ENCODE measurements at regions not wholly inside any gene's neighbourhood (a gene's known extent, or its start where the extent isn't known, plus 50 kb on each side); places are given as distances from the start of the nearest gene placed in this dataset.

DNA sequence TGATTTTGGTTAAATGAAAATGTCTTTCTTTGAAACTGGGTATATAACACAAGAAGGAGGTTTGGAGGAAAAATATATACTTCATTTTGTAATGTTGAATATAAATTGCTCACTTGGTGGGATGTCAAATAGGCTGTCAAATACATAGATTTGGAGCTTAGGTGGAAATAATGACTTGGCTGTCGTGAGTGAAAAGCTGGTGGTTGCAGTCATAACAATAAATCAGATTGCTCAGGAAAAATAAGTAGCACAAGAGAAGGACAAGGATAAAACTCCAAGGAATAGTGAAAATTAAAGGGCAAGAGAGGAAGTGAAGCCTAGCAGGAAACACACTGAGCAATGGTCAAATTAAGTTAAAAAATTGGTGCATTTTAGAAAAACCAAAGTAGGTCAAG is 253.0 kb upstream of the ANKRD50 start:
- TF ChIP-seq ZNF70 (CRISPR knock-in tag; IDR thresholded peaks at IDR 0.05) = no peak
- TF ChIP-seq ZNF565 (CRISPR knock-in tag; conservative IDR thresholded peaks at IDR 0.05; ENCODE audit: low read depth) = no peak
- TF ChIP-seq TCF4 (CRISPR knock-in tag; IDR thresholded peaks at IDR 0.05; ENCODE audit: borderline replicate concordance) = no peak
- no peak for TF ChIP-seq POU6F1 (CRISPR knock-in tag; IDR thresholded peaks at IDR 0.05; ENCODE audit: borderline replicate concordance, low read depth)
- TF ChIP-seq BACH2 (CRISPR knock-in tag; IDR thresholded peaks at IDR 0.05; ENCODE audit: borderline replicate concordance) = no peak
- TF ChIP-seq ZFP3 (CRISPR knock-in tag; IDR thresholded peaks at IDR 0.05) = no peak
- TF ChIP-seq, protein P1, sequence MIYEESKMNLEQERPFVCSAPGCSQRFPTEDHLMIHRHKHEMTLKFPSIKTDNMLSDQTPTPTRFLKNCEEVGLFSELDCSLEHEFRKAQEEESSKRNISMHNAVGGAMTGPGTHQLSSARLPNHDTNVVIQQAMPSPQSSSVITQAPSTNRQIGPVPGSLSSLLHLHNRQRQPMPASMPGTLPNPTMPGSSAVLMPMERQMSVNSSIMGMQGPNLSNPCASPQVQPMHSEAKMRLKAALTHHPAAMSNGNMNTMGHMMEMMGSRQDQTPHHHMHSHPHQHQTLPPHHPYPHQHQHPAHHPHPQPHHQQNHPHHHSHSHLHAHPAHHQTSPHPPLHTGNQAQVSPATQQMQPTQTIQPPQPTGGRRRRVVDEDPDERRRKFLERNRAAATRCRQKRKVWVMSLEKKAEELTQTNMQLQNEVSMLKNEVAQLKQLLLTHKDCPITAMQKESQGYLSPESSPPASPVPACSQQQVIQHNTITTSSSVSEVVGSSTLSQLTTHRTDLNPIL (CRISPR knock-in tag; IDR thresholded peaks at IDR 0.05; ENCODE audit: low read depth) = no peak
- no peak for TF ChIP-seq TOX (CRISPR knock-in tag; IDR thresholded peaks at IDR 0.05; ENCODE audit: borderline replicate concordance)
- TF ChIP-seq ISL1 (CRISPR knock-in tag; IDR thresholded peaks at IDR 0.05) = no peak
- no peak for TF ChIP-seq CSDC2 (CRISPR knock-in tag; IDR thresholded peaks at IDR 0.05)
- TF ChIP-seq ESRRG (CRISPR knock-in tag; IDR thresholded peaks at IDR 0.05) = no peak
- TF ChIP-seq RARB (CRISPR knock-in tag; IDR thresholded peaks at IDR 0.05) = no peak
- TF ChIP-seq ZFP30 (CRISPR knock-in tag; IDR thresholded peaks at IDR 0.05) = no peak
- TF ChIP-seq SNAI2 (CRISPR knock-in tag; IDR thresholded peaks at IDR 0.05) = no peak
- no peak for ATAC-seq

DNA sequence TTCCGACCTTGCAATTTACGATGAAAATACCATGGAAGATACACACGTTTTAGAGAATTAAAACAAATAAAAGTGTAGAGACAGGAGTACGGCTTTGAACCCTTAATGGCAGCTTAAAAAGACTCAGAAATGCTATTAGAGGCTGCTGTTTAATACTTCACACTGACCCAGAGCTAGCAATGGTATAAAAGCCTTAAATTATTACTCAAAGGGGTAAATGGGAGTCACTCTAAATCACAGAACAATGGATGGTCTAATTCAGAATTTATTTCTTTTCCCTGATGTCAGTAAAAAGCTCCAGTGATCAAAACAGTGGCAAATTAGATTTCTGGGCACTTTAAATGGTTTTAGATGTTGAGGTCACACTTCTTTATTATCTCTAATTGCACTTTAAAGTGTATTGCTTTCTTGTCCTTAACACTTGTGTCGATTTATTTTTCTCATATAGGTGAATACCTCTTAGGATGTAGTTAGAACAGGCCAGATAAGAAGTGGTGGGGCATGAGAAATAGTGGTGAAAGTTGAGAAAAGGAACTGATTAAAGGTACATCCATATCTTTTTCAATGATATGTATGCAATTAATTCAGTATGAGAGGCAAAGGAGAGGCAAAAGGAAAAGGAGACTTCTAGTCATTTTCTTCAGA is 252.4 kb upstream of the ANKRD50 start:
- ATAC-seq = no peak
- TF ChIP-seq ZNF70 (CRISPR knock-in tag; IDR thresholded peaks at IDR 0.05) (no peak), TCF4 (CRISPR knock-in tag; IDR thresholded peaks at IDR 0.05; ENCODE audit: borderline replicate concordance) (no peak), GLIS3 (CRISPR knock-in tag; IDR thresholded peaks at IDR 0.05) (no peak), ESRRG (CRISPR knock-in tag; IDR thresholded peaks at IDR 0.05) (no peak), RARB (CRISPR knock-in tag; IDR thresholded peaks at IDR 0.05) (no peak), ZFP3 (CRISPR knock-in tag; IDR thresholded peaks at IDR 0.05) (no peak), ZFP30 (CRISPR knock-in tag; IDR thresholded peaks at IDR 0.05) (no peak), ARNTL (CRISPR knock-in tag; IDR thresholded peaks at IDR 0.05; ENCODE audit: borderline replicate concordance, low read depth) (no peak)
- TF ChIP-seq, protein P1 (CRISPR knock-in tag; IDR thresholded peaks at IDR 0.05; ENCODE audit: low read depth) = no peak

- TF ChIP-seq CSRNP3 (CRISPR knock-in tag; IDR thresholded peaks at IDR 0.05) (no peak), ESRRG (CRISPR knock-in tag; IDR thresholded peaks at IDR 0.05) (no peak), ARNTL (CRISPR knock-in tag; IDR thresholded peaks at IDR 0.05; ENCODE audit: borderline replicate concordance, low read depth) (no peak)
- no peak for ATAC-seq
Observed at GRCh38 chr4:124964251-124964650, 251.7 kb upstream of the ANKRD50 start.

- no peak for TF ChIP-seq ARNTL (CRISPR knock-in tag; IDR thresholded peaks at IDR 0.05; ENCODE audit: borderline replicate concordance, low read depth)
- TF ChIP-seq CSRNP3 (CRISPR knock-in tag; IDR thresholded peaks at IDR 0.05) = no peak
- no peak for ATAC-seq
Observed at GRCh38 chr4:124961138-124961750, 248.7 kb upstream of the ANKRD50 start.

DNA sequence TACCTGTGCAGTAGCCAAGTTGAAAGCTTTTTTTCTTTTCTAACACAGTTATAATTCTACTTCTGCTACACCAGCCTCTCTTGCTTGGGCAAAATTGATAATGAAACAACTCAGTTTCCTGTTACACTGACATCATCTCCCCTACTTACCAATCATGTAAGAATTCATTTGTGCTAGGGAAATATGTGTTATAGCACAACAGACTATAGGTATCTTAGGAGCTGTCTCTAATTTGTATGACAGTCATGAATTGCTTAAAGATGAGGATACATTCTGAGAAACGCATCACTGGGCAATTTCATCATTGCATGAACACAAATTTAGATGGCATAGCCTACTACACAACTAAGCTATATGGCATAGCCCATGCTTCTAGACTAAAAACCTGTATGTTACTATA is 246.3 kb upstream of the ANKRD50 start:
- ATAC-seq = peak; percentile 30; the same call in 1 of the 3 replicates
- TF ChIP-seq ZNF70 (CRISPR knock-in tag; IDR thresholded peaks at IDR 0.05) (no peak), ZFP30 (CRISPR knock-in tag; IDR thresholded peaks at IDR 0.05) (no peak), ZNF565 (CRISPR knock-in tag; conservative IDR thresholded peaks at IDR 0.05; ENCODE audit: low read depth) (no peak), CSRNP3 (CRISPR knock-in tag; IDR thresholded peaks at IDR 0.05) (no peak), OSR1 (CRISPR knock-in tag; IDR thresholded peaks at IDR 0.05) (no peak)
- TF ChIP-seq, protein P2, sequence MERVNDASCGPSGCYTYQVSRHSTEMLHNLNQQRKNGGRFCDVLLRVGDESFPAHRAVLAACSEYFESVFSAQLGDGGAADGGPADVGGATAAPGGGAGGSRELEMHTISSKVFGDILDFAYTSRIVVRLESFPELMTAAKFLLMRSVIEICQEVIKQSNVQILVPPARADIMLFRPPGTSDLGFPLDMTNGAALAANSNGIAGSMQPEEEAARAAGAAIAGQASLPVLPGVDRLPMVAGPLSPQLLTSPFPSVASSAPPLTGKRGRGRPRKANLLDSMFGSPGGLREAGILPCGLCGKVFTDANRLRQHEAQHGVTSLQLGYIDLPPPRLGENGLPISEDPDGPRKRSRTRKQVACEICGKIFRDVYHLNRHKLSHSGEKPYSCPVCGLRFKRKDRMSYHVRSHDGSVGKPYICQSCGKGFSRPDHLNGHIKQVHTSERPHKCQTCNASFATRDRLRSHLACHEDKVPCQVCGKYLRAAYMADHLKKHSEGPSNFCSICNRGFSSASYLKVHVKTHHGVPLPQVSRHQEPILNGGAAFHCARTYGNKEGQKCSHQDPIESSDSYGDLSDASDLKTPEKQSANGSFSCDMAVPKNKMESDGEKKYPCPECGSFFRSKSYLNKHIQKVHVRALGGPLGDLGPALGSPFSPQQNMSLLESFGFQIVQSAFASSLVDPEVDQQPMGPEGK (CRISPR knock-in tag; IDR thresholded peaks at IDR 0.05; ENCODE audit: borderline replicate concordance) = no peak
